Epithelial cell of proximal tubule (primary cell): ENCODE measurements at regions not wholly inside any gene's neighbourhood (a gene's known extent, or its start where the extent isn't known, plus 50 kb on each side); places are given as distances from the start of the nearest gene placed in this dataset.

Experiments used
- DNase-seq: peaks from one replicate; pipeline ENCODE4 v3.0.0-alpha.2; 2011; ENCODE audit warnings: low read depth
- H3K4me3 ChIP-seq: 2 replicates; pipeline ENCODE4 v1.5.1; 2011; ENCODE audit warnings: low read depth, mild to moderate bottlenecking, low read length
- CTCF ChIP-seq: conservative IDR thresholded peaks from 2 replicates; pipeline ENCODE4 v1.5.1; 2012; ENCODE audit warnings: low read depth, mild to moderate bottlenecking, low read length

- no peak for TF ChIP-seq CTCF
- no peak overlapping the region for H3K4me3 ChIP-seq
- DNase-seq = no peak
Observed at GRCh38 chr22:49621601-49622210, 206.0 kb downstream of the BRD1 start.

GRCh38 chr22:49620666-49621065, 207.0 kb downstream of the BRD1 start:
- DNase-seq = no peak
- no peak overlapping the region for H3K4me3 ChIP-seq
- TF ChIP-seq CTCF = no peak

DNA sequence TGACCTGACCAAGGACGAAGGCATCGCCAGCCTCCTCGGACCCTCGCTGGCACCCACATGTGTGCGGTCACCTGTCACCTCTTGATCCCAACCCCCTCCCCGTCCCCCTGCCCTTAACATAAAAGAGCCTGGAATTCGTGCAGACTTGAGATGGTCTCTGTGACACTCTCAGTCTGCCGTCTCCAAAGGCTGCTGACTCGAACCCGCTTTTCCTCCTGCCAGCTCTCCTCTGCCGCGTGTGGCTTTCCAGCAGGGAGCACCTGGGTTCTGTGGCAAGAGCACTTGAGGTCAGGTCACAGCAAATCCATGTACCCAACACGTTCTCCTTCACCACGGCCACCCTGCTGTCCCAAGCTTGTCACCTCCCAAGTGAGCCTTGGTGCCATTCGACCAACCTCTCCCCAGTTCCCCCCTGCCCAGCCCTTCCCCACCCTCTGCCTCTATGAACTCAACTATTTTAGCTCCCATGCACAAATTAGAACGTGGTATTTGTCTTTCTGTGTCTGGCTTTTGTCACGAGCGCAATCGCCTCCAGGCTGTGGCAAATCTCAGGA, 207.6 kb downstream of the BRD1 start:
- no peak for TF ChIP-seq CTCF
- no peak overlapping the region for H3K4me3 ChIP-seq
- no peak for DNase-seq

DNA sequence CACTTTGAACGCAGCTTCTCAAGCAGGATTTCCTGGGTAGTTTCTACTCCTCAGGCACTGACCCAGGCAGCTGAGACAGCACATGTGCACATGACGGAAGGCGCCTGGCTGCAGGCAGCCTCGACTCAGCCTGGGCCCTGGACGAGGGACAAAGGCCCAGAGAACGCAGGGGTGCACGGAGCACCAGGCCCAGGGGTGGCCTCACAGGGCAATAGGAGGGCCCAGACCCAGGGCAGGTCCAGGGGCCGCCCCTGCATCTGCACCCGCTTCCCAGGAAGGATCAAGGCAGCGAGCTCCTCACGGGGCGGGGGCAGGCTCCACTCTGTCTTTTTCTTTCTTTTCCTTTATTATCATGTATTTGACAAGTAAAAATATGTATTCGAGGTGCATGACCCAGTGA, 208.4 kb downstream of the BRD1 start:
- no peak for TF ChIP-seq CTCF
- no peak overlapping the region for H3K4me3 ChIP-seq
- no peak for DNase-seq

- DNase-seq = no peak
- no peak for TF ChIP-seq CTCF
- H3K4me3 ChIP-seq = no peak overlapping the region
Observed at GRCh38 chr22:49618677-49618953, 209.1 kb downstream of the BRD1 start.

DNA sequence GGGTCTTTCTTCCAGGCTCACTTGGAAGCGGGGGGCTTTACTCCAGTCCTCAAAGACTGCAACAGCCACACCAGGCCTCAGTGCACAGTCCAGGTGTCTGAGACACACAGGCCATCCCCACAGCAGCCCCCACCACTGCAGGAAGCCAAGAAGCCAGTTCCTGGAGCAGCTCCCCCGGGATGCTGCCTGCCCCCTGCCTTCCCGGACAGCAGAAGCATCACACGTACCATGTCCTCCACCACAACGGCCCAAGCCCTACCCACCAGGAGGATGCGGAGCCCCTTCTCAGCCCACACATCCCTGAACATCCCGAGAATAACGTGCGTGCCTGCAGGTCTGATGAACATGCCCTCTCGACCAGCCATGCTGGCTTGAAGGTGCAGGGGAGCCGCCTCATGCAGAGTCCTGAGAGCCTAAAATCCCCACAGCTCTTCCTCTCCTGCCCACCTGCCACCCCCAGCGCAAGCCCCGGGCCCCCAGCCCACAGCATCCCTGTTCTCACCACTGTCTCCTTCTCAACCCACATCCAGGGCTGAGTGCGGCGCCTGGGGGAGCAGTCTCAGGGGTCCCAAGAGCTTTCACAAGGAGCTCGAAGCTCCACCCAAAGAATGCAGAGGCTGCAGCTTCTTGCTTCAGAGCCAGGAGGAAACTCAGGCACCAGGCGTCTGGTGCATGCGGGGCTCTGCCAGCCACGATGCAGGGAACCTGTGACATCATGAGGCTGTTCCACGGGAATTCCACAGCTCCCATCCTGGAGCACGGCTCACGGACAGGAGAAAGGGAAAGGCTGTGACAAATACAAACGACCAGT, 209.6 kb downstream of the BRD1 start:
- H3K4me3 ChIP-seq = no peak overlapping the region
- no peak for DNase-seq
- TF ChIP-seq CTCF = no peak

DNA sequence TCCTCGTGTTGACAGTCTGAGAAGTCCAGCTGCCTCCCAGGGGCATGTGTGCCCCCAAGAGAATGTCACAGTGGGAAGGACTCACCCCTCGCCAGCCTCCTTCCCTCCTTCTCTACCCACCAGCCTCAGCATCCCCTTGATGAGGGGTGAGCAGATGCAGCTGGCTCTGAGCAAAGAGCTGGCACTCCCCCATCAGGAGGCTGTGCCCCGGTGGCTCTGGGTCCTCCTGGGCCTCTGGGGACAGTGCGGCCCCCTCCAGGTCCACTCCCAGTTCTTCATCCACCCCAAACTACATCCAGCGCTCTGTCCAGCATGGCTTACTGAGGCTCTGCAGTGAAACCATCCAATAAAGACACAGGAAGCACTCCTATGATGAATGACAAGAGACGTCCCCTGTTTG, 210.4 kb downstream of the BRD1 start:
- TF ChIP-seq CTCF = no peak
- no peak overlapping the region for H3K4me3 ChIP-seq
- no peak for DNase-seq
